GM12872 (cell line): ENCODE measurements at regions not wholly inside any gene's neighbourhood (a gene's known extent, or its start where the extent isn't known, plus 50 kb on each side); places are given as distances from the start of the nearest gene placed in this dataset.

Source experiments
- CTCF ChIP-seq: IDR thresholded peaks from 3 replicates; pipeline ENCODE4 v1.5.1; 2011; ENCODE audit warnings: low read depth, mild to moderate bottlenecking, low read length, moderate library complexity; ENCODE audit not compliant: insufficient read depth

GRCh38 chr2:224281374-224281773 lies 120.5 kb downstream of the FAM124B start:
- TF ChIP-seq CTCF: no peak

- no peak for TF ChIP-seq CTCF
These were observed 123.4 kb downstream of the FAM124B start for GRCh38 chr2:224278531-224278930.

GRCh38 chr2:224276251-224276650 lies 125.7 kb downstream of the FAM124B start:
- no peak for TF ChIP-seq CTCF

GRCh38 chr2:224272237-224272910 lies 129.5 kb downstream of the FAM124B start:
- TF ChIP-seq CTCF: no peak

GRCh38 chr2:224271617-224272236 lies 130.2 kb downstream of the FAM124B start:
- TF ChIP-seq CTCF: no peak

- TF ChIP-seq CTCF: no peak
These were observed 133.5 kb downstream of the FAM124B start for GRCh38 chr2:224268441-224268840.

GRCh38 chr2:224264259-224264658 lies 137.6 kb downstream of the FAM124B start:
- no peak for TF ChIP-seq CTCF
